ENCODE measurements at regions not wholly inside any gene's neighbourhood (a gene's known extent, or its start where the extent isn't known, plus 50 kb on each side); places are given as distances from the start of the nearest gene placed in this dataset.

- no peak for DNase-seq
Measured at GRCh38 chr1:187454010-187454409, 625.3 kb downstream of the PLA2G4A start.

- no peak for DNase-seq
Measured at GRCh38 chr1:187456446-187456845, 627.7 kb downstream of the PLA2G4A start.

GRCh38 chr1:187460093-187460492, 631.3 kb downstream of the PLA2G4A start:
- no peak for DNase-seq

GRCh38 chr1:187464320-187464719, 635.6 kb downstream of the PLA2G4A start:
- DNase-seq: no peak

GRCh38 chr1:187465441-187465840, 636.7 kb downstream of the PLA2G4A start:
- DNase-seq: no peak

GRCh38 chr1:187469836-187470235, 641.1 kb downstream of the PLA2G4A start:
- DNase-seq: no peak

GRCh38 chr1:187471555-187471954, 642.8 kb downstream of the PLA2G4A start:
- no peak for DNase-seq

- DNase-seq: peak; percentile 38
Measured at GRCh38 chr1:187474336-187474735, 645.6 kb downstream of the PLA2G4A start.

- no peak for DNase-seq
Measured at GRCh38 chr1:187476671-187477070, 647.9 kb downstream of the PLA2G4A start.

GRCh38 chr1:187477103-187477502, 648.4 kb downstream of the PLA2G4A start:
- no peak for DNase-seq

- no peak for DNase-seq
Measured at GRCh38 chr1:187477535-187477934, 648.8 kb downstream of the PLA2G4A start.

- no peak for DNase-seq
Measured at GRCh38 chr1:187481581-187482148, 652.9 kb downstream of the PLA2G4A start.

GRCh38 chr1:187490266-187490665, 661.5 kb downstream of the PLA2G4A start:
- DNase-seq: no peak

GRCh38 chr1:187491082-187491720, 662.5 kb downstream of the PLA2G4A start:
- no peak for DNase-seq

GRCh38 chr1:187498028-187498427, 669.3 kb downstream of the PLA2G4A start:
- no peak for DNase-seq

- no peak for DNase-seq
Measured at GRCh38 chr1:187504779-187505178, 676.0 kb downstream of the PLA2G4A start.

GRCh38 chr1:187509091-187509490, 680.3 kb downstream of the PLA2G4A start:
- DNase-seq: no peak

- DNase-seq: no peak
Measured at GRCh38 chr1:187513190-187513589, 684.4 kb downstream of the PLA2G4A start.

GRCh38 chr1:187514110-187514509, 685.4 kb downstream of the PLA2G4A start:
- DNase-seq: no peak

GRCh38 chr1:187516874-187517273, 688.1 kb downstream of the PLA2G4A start:
- no peak for DNase-seq

GRCh38 chr1:187517546-187517945, 688.8 kb downstream of the PLA2G4A start:
- DNase-seq: no peak

GRCh38 chr1:187527346-187527745, 698.6 kb downstream of the PLA2G4A start:
- no peak for DNase-seq

- DNase-seq: no peak
Measured at GRCh38 chr1:187537936-187538335, 709.2 kb downstream of the PLA2G4A start.

- DNase-seq: no peak
Measured at GRCh38 chr1:187549540-187549939, 720.8 kb downstream of the PLA2G4A start.

- DNase-seq: no peak
Measured at GRCh38 chr1:187551061-187551460, 722.3 kb downstream of the PLA2G4A start.

Measured in NCI-H2081 treated with DMSO at 0.1 percent for 48 hours (cell line).